HuH-7.5 (cell line): ENCODE measurements at regions not wholly inside any gene's neighbourhood (a gene's known extent, or its start where the extent isn't known, plus 50 kb on each side); places are given as distances from the start of the nearest gene placed in this dataset.

Experiments used
- DNase-seq: peaks from one replicate; pipeline ENCODE4 v3.0.0; 2011; ENCODE audit warnings: low spot score

GRCh38 chr13:80665792-80666333 is 324.9 kb upstream of the SPRY2 start:
- no peak for DNase-seq

GRCh38 chr13:80664950-80665349 is 324.0 kb upstream of the SPRY2 start:
- DNase-seq = no peak

- no peak for DNase-seq
Measured at GRCh38 chr13:80663788-80664187, 322.9 kb upstream of the SPRY2 start.

GRCh38 chr13:80658705-80659104 is 317.8 kb upstream of the SPRY2 start:
- no peak for DNase-seq

- no peak for DNase-seq
Measured at GRCh38 chr13:80656512-80656904, 315.6 kb upstream of the SPRY2 start.

GRCh38 chr13:80655778-80656511 is 315.0 kb upstream of the SPRY2 start:
- DNase-seq = peak; percentile 27

- peak; percentile 9 for DNase-seq
Measured at GRCh38 chr13:80654638-80655249, 313.8 kb upstream of the SPRY2 start.

- DNase-seq = no peak
Measured at GRCh38 chr13:80649274-80649673, 308.3 kb upstream of the SPRY2 start.

- DNase-seq = no peak
Measured at GRCh38 chr13:80642641-80643040, 301.7 kb upstream of the SPRY2 start.

- DNase-seq = no peak
Measured at GRCh38 chr13:80633251-80633650, 292.3 kb upstream of the SPRY2 start.

- no peak for DNase-seq
Measured at GRCh38 chr13:80630685-80631121, 289.8 kb upstream of the SPRY2 start.

GRCh38 chr13:80618781-80619180 is 277.9 kb upstream of the SPRY2 start:
- no peak for DNase-seq

- DNase-seq = no peak
Measured at GRCh38 chr13:80612804-80613203, 271.9 kb upstream of the SPRY2 start.

- no peak for DNase-seq
Measured at GRCh38 chr13:80611310-80611709, 270.4 kb upstream of the SPRY2 start.

GRCh38 chr13:80605716-80606115 is 264.8 kb upstream of the SPRY2 start:
- no peak for DNase-seq

- no peak for DNase-seq
Measured at GRCh38 chr13:80605011-80605410, 264.1 kb upstream of the SPRY2 start.

GRCh38 chr13:80604098-80604497 is 263.2 kb upstream of the SPRY2 start:
- no peak for DNase-seq

- no peak for DNase-seq
Measured at GRCh38 chr13:80603351-80603750, 262.4 kb upstream of the SPRY2 start.

- no peak for DNase-seq
Measured at GRCh38 chr13:80599765-80600164, 258.8 kb upstream of the SPRY2 start.

GRCh38 chr13:80598189-80598588 is 257.3 kb upstream of the SPRY2 start:
- DNase-seq = no peak

GRCh38 chr13:80591976-80592740 is 251.2 kb upstream of the SPRY2 start:
- no peak for DNase-seq

- DNase-seq = no peak
Measured at GRCh38 chr13:80590551-80590950, 249.6 kb upstream of the SPRY2 start.

GRCh38 chr13:80586356-80586755 is 245.4 kb upstream of the SPRY2 start:
- no peak for DNase-seq
